PC-3 (cell line): ENCODE measurements at regions not wholly inside any gene's neighbourhood (a gene's known extent, or its start where the extent isn't known, plus 50 kb on each side); places are given as distances from the start of the nearest gene placed in this dataset.

Experiments
- ATAC-seq: fragments of 200-7000 bp; cut with Tn5 transposase; 2 replicates; pipeline ENCODE4 v1.9.1; 2020; ENCODE audit warnings: mild to moderate bottlenecking, moderate library complexity
- BruUV-seq: library from RNA; stranded (reverse); fragments of 400-500 nt; replicated peaks from 2 replicates; lab custom pipeline; 2021; lab: Mats Ljungman, UMichigan
- CTCF ChIA-PET: fragments of 300-600 bp; sonication (Branson Sonifier 250); formaldehyde crosslinking; loops from one replicate; lab custom pipeline; 2022; ENCODE audit warnings: antibody characterized with exemption; lab: Charles Lee
- POLR2A ChIA-PET: fragments of 300-600 bp; sonication (Branson Sonifier 250); formaldehyde crosslinking; loops from one replicate; lab custom pipeline; 2022; ENCODE audit warnings: antibody characterized with exemption; ENCODE audit not compliant: unreplicated experiment; lab: Charles Lee
- DNase-seq: peaks from one replicate; pipeline ENCODE4 v3.0.0-alpha.2; 2015
- H2AFZ ChIP-seq: fragments of 300-600 bp; sonication (generic); 2 replicates; pipeline ENCODE4 v1.6.0; 2016; ENCODE audit warnings: antibody characterized with exemption, low read length
- H3F3A ChIP-seq: fragments of 300-600 bp; sonication (generic); one replicate; pipeline ENCODE4 v1.6.0; 2017; ENCODE audit warnings: antibody characterized with exemption, low read length, control low read depth, mild to moderate bottlenecking; ENCODE audit not compliant: unreplicated experiment
- H3K27ac ChIP-seq: fragments of 300-600 bp; sonication (generic); 2 replicates; pipeline ENCODE4 v1.5.1; 2016; ENCODE audit warnings: mild to moderate bottlenecking, low read length
- H3K27me3 ChIP-seq: fragments of 300-600 bp; sonication (generic); 2 replicates; pipeline ENCODE4 v1.6.1; 2016; ENCODE audit warnings: low read length, mixed read lengths
- H3K36me3 ChIP-seq: fragments of 300-600 bp; sonication (generic); 2 replicates; pipeline ENCODE4 v1.6.1; 2016; ENCODE audit warnings: low read depth, mixed run types, low read length, mixed read lengths
- H3K4me1 ChIP-seq: fragments of 300-600 bp; sonication (generic); 2 replicates; pipeline ENCODE4 v1.5.1; 2016; ENCODE audit warnings: low read length; ENCODE audit not compliant: insufficient read depth
- H3K4me2 ChIP-seq: fragments of 300-600 bp; sonication (generic); 2 replicates; pipeline ENCODE4 v1.6.0; 2016; ENCODE audit warnings: low read length
- H3K4me3 ChIP-seq: fragments of 300-600 bp; sonication (generic); 2 replicates; pipeline ENCODE4 v1.5.1; 2016; ENCODE audit warnings: mild to moderate bottlenecking, low read length, mixed read lengths
- H3K79me2 ChIP-seq: fragments of 300-600 bp; sonication (generic); 2 replicates; pipeline ENCODE4 v1.6.1; 2017; ENCODE audit warnings: low read length, mixed read lengths
- H3K9ac ChIP-seq: fragments of 300-600 bp; sonication (generic); 2 replicates; pipeline ENCODE4 v1.6.0; 2016; ENCODE audit warnings: mild to moderate bottlenecking, low read length
- H3K9me2 ChIP-seq: fragments of 300-600 bp; sonication (generic); replicated peaks from 2 replicates; pipeline ENCODE4 v1.6.1; 2016; ENCODE audit warnings: mixed run types, low read length, mixed read lengths
- H3K9me3 ChIP-seq: fragments of 300-600 bp; sonication (generic); 2 replicates; pipeline ENCODE4 v1.6.1; 2016; ENCODE audit warnings: low read length, mixed read lengths
- H4K20me1 ChIP-seq: fragments of 300-600 bp; sonication (generic); 2 replicates; pipeline ENCODE4 v1.6.1; 2016; ENCODE audit warnings: low read length, mixed read lengths
- EZH2 ChIP-seq: fragments of 300-600 bp; sonication (generic); IDR thresholded peaks from one replicate; pipeline ENCODE4 v1.6.1; 2017; ENCODE audit warnings: antibody characterized with exemption, mild to moderate bottlenecking, low read length; ENCODE audit not compliant: unreplicated experiment
- EZH2phosphoT487 ChIP-seq: fragments of 300-600 bp; sonication (generic); IDR thresholded peaks from 2 replicates; pipeline ENCODE4 v1.6.1; 2018; ENCODE audit warnings: mild to moderate bottlenecking, antibody characterized with exemption, low read length, borderline replicate concordance
- intact Hi-C: fragments of 100-400 bp; cut with micrococcal nuclease; formaldehyde crosslinking; loops from 2 replicates; pipeline ENCODE4 v1.9.0; 2023
- TF ChIP-seq, protein P1 (sequence below): fragments of 300-600 bp; sonication (generic); conservative IDR thresholded peaks from 2 replicates; pipeline ENCODE4 v1.5.1; 2017; ENCODE audit warnings: antibody characterized with exemption, low read depth, mild to moderate bottlenecking, low read length

DNA sequence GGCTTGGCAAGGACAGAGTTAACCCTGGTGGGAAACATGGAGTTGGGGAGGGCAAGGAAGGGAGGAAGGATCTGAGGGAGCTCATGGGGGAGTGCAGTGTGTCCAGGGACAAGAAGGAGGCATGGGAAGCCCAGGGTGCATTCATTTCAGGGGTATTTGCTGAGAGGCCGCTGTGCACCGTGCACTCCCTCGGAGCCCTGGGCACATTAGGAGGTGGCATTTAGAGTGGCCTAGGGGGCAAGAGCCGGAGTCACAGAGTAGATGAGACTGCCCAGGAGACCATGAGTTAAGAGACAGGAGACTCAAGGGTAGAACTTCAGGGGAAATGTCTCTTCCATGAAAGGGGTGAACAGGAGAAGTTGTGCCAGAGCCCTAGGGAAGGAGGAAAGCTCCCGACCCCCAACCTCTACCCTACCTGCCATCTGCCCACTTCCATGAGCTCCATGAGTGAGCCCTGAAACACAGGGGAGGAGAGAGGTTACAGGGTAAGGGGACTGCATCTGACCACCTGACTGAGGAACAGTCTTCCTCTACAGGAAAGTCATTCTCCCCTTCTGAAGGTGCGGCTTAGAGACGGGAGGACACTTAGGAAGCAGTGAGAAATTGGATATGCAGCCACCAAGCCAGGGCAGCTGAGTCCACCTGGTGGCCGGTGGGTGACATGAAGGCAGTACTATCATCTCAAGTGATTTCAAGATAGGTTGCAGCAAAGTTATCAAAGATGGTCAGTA, 58.5 kb upstream of the COPS8 start:
- Histone ChIP-seq H3K4me3 (no peak overlapping the region), H3K4me2 (no peak overlapping the region), H3K79me2 (no peaks in the 10 kb centered on the region), H3K27me3 (no peaks in the 10 kb centered on the region), H3K9me2 (no peaks in the 10 kb centered on the region), H2AFZ (no peak overlapping the region), H3K36me3 (no peaks in the 10 kb centered on the region), H3F3A (no peaks in the 10 kb centered on the region), H3K4me1 (peaks cover 30% of the 10 kb centered on the region), H3K9me3 (no peaks in the 10 kb centered on the region), H3K9ac (no peak overlapping the region), H3K27ac (no peak overlapping the region), H4K20me1 (no peaks in the 10 kb centered on the region)
- ChIA-PET POLR2A (no interaction called here), CTCF (interaction anchor here (0.6 to 1.4 kb wide), 3 partner anchors 154 to 514 kb away, joined by 3 to 9 read pairs (median 4); no protein-coding TSS in a partner anchor)
- DNase-seq (peak; percentile 78), ATAC-seq (peak; percentile 74)
- TF ChIP-seq EZH2phosphoT487 (no peak), EZH2 (no peak)
- TF ChIP-seq, protein P1, sequence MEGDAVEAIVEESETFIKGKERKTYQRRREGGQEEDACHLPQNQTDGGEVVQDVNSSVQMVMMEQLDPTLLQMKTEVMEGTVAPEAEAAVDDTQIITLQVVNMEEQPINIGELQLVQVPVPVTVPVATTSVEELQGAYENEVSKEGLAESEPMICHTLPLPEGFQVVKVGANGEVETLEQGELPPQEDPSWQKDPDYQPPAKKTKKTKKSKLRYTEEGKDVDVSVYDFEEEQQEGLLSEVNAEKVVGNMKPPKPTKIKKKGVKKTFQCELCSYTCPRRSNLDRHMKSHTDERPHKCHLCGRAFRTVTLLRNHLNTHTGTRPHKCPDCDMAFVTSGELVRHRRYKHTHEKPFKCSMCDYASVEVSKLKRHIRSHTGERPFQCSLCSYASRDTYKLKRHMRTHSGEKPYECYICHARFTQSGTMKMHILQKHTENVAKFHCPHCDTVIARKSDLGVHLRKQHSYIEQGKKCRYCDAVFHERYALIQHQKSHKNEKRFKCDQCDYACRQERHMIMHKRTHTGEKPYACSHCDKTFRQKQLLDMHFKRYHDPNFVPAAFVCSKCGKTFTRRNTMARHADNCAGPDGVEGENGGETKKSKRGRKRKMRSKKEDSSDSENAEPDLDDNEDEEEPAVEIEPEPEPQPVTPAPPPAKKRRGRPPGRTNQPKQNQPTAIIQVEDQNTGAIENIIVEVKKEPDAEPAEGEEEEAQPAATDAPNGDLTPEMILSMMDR, result peak; percentile 96
- intact Hi-C loops, result loop anchor here (1.0 to 10.0 kb wide), 8 partner anchors 120 to 514 kb away; partner anchors contain the start of gene ACKR3
- BruUV-seq, result no TSS peak

DNA sequence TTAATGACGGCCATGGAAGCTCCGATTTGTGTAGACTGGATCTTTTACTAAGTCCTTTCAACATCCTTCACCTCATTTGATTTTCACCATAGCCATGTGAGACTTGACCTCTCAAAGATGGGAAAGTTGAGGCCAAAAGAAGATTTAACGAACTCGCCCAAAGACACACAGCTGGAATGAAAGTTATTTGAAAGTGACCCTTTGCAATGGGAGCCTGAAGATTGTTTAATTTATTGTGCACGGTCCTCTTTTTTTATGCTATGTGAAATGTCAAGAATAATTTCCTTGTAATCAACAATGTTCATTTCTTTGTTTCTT, 58.0 kb upstream of the COPS8 start:
- TF ChIP-seq EZH2phosphoT487 (no peak), EZH2 (no peak)
- TF ChIP-seq, protein P1, result no peak
- DNase-seq, result no peak
- no TSS peak for BruUV-seq
- Histone ChIP-seq H3K4me1 (peaks cover 30% of the 10 kb centered on the region), H3K9ac (no peak overlapping the region), H2AFZ (no peak overlapping the region), H3K36me3 (no peaks in the 10 kb centered on the region), H3K4me3 (no peak overlapping the region), H3F3A (no peaks in the 10 kb centered on the region), H3K27ac (no peak overlapping the region), H3K79me2 (no peaks in the 10 kb centered on the region), H3K27me3 (no peaks in the 10 kb centered on the region), H4K20me1 (no peaks in the 10 kb centered on the region), H3K9me3 (no peaks in the 10 kb centered on the region), H3K9me2 (no peaks in the 10 kb centered on the region), H3K4me2 (no peak overlapping the region)
- ChIA-PET POLR2A (no interaction called here), CTCF (interaction anchor here (0.7 to 1.4 kb wide), 2 partner anchors 155 to 515 kb away, joined by 3 to 9 read pairs; no protein-coding TSS in a partner anchor)
- intact Hi-C loops, result loop anchor here (1.0 to 10.0 kb wide), 8 partner anchors 120 to 514 kb away; partner anchors contain the start of gene ACKR3
- no peak for ATAC-seq

DNA sequence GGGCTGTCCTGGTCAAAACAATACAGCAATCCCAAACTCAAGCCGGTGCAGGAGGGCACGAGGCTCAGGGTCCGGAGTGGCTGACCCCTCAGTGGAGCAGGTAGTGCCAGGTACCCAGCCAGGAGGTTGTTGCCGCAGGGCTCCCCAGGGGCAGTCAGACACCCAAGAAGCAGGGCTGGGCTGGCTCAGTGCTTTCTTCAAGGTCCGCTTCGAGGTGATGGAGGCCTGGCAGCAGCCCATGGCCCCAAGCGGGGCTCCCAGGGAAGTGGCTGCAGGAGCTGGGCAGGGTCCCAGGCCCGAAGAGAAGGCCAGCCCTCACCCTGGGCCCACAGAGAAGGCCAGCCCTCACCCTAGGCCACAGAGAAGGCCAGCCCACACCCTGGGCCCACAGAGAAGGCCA, 55.3 kb upstream of the COPS8 start:
- no peak overlapping the region for H3K4me3 ChIP-seq
- BruUV-seq, result no TSS peak
- DNase-seq (no peak), ATAC-seq (no peak)
- no peak overlapping the region for H3K4me2 ChIP-seq
- H3K27ac ChIP-seq, result no peak overlapping the region
- no peaks in the 10 kb centered on the region for H3K79me2 ChIP-seq
- POLR2A ChIA-PET, result no interaction called here
- no peaks in the 10 kb centered on the region for H3F3A ChIP-seq
- no peaks in the 10 kb centered on the region for H4K20me1 ChIP-seq
- H3K27me3 ChIP-seq, result no peaks in the 10 kb centered on the region
- H3K9me2 ChIP-seq, result no peaks in the 10 kb centered on the region
- no peak overlapping the region for H2AFZ ChIP-seq
- intact Hi-C loops, result no loop called here
- H3K4me1 ChIP-seq, result peaks cover 20% of the 10 kb centered on the region
- CTCF ChIA-PET, result no interaction called here
- no peaks in the 10 kb centered on the region for H3K36me3 ChIP-seq
- no peak for TF ChIP-seq EZH2phosphoT487
- TF ChIP-seq, protein P1, result no peak
- TF ChIP-seq EZH2, result no peak
- H3K9ac ChIP-seq, result no peak overlapping the region
- H3K9me3 ChIP-seq, result no peaks in the 10 kb centered on the region
